WTC11 (cell line): ENCODE measurements at regions not wholly inside any gene's neighbourhood (a gene's known extent, or its start where the extent isn't known, plus 50 kb on each side); places are given as distances from the start of the nearest gene placed in this dataset.

Experiments used
- ATAC-seq: fragments of 200-7000 bp; cut with Tn5 transposase; 2 replicates; pipeline ENCODE4 v1.10.0; 2021; ENCODE audit warnings: mild to moderate bottlenecking, moderate library complexity
- CTCF ChIA-PET: fragments of 300-600 bp; sonication (Branson Sonifier 250); formaldehyde crosslinking; loops from one replicate; lab custom pipeline; 2021; ENCODE audit warnings: antibody characterized with exemption; lab: Charles Lee
- POLR2A ChIA-PET: fragments of 350-600 bp; sonication (Branson Sonifier 250); formaldehyde crosslinking; loops from one replicate; lab custom pipeline; 2021; ENCODE audit warnings: antibody characterized with exemption; lab: Charles Lee
- DNase-seq: peaks from one replicate; pipeline ENCODE4 v3.0.0; 2021; ENCODE audit warnings: low spot score
- H3K27ac Mint-ChIP-seq: 2 replicates; pipeline ENCODE4 v1.8.0; 2021; ENCODE audit warnings: mixed read lengths
- H3K27me3 Mint-ChIP-seq: 2 replicates; pipeline ENCODE4 v1.8.0; 2021; ENCODE audit warnings: low read depth, mild to moderate bottlenecking, moderate library complexity, mixed read lengths
- H3K36me3 Mint-ChIP-seq: 2 replicates; pipeline ENCODE4 v1.8.0; 2021; ENCODE audit warnings: mixed read lengths
- H3K4me1 Mint-ChIP-seq: 2 replicates; pipeline ENCODE4 v1.8.0; 2022; ENCODE audit warnings: mixed read lengths
- H3K4me3 Mint-ChIP-seq: 2 replicates; pipeline ENCODE4 v1.8.0; 2021; ENCODE audit warnings: mild to moderate bottlenecking, moderate library complexity, mixed read lengths
- H3K9me3 Mint-ChIP-seq: 2 replicates; pipeline ENCODE4 v1.8.0; 2021; ENCODE audit warnings: mixed read lengths
- CREB1 ChIP-seq: sonication (generic); formaldehyde crosslinking; IDR thresholded peaks from 2 replicates; pipeline ENCODE4 v1.8.0; 2023; ENCODE audit warnings: mild to moderate bottlenecking, missing genetic modification reagents
- E2F4 ChIP-seq: sonication (generic); formaldehyde crosslinking; IDR thresholded peaks from 2 replicates; pipeline ENCODE4 v1.8.1; 2022; ENCODE audit warnings: low read depth, mild to moderate bottlenecking, moderate library complexity, missing genetic modification reagents, borderline replicate concordance
- FOXJ3 ChIP-seq: sonication (generic); formaldehyde crosslinking; IDR thresholded peaks from 2 replicates; pipeline ENCODE4 v1.9.0; 2021; ENCODE audit warnings: missing genetic modification reagents, mild to moderate bottlenecking, borderline replicate concordance
- FOXP4 ChIP-seq: sonication (generic); formaldehyde crosslinking; IDR thresholded peaks from 2 replicates; pipeline ENCODE4 v1.8.0; 2022; ENCODE audit warnings: mild to moderate bottlenecking, missing genetic modification reagents
- GRHL2 ChIP-seq: fragments of 250-450 bp; sonication (Bioruptor Pico); IDR thresholded peaks from 2 replicates; pipeline ENCODE4 v1.8.0; 2022; ENCODE audit warnings: mild to moderate bottlenecking, moderate library complexity; ENCODE audit not compliant: insufficient replicate concordance, severe bottlenecking
- HMGXB4 ChIP-seq: sonication (generic); formaldehyde crosslinking; IDR thresholded peaks from 2 replicates; pipeline ENCODE4 v1.8.1; 2023; ENCODE audit warnings: mild to moderate bottlenecking, moderate library complexity, missing genetic modification reagents
- JAZF1 ChIP-seq: fragments of 250-450 bp; sonication (Bioruptor Pico); IDR thresholded peaks from 2 replicates; pipeline ENCODE4 v1.9.0; 2021; ENCODE audit warnings: moderate library complexity, mild to moderate bottlenecking, inconsistent platforms
- KAT7 ChIP-seq: sonication (generic); formaldehyde crosslinking; IDR thresholded peaks from 2 replicates; pipeline ENCODE4 v1.8.1; 2023; ENCODE audit warnings: missing genetic modification reagents, mild to moderate bottlenecking, borderline replicate concordance
- MYBL2 ChIP-seq: sonication (generic); formaldehyde crosslinking; IDR thresholded peaks from 2 replicates; pipeline ENCODE4 v1.8.1; 2023; ENCODE audit warnings: mild to moderate bottlenecking, moderate library complexity, missing genetic modification reagents
- PRDM15 ChIP-seq: sonication (generic); formaldehyde crosslinking; IDR thresholded peaks from 2 replicates; pipeline ENCODE4 v1.8.0; 2022; ENCODE audit warnings: missing genetic modification reagents
- PREB ChIP-seq: sonication (generic); formaldehyde crosslinking; IDR thresholded peaks from 2 replicates; pipeline ENCODE4 v1.8.1; 2022; ENCODE audit warnings: mild to moderate bottlenecking, missing genetic modification reagents, moderate library complexity, borderline replicate concordance
- STAT6 ChIP-seq: sonication (generic); formaldehyde crosslinking; conservative IDR thresholded peaks from 2 replicates; pipeline ENCODE4 v1.8.1; 2023; ENCODE audit warnings: mild to moderate bottlenecking, low read depth, missing genetic modification reagents, moderate library complexity
- TP53 ChIP-seq: sonication (generic); formaldehyde crosslinking; IDR thresholded peaks from 2 replicates; pipeline ENCODE4 v1.8.1; 2023; ENCODE audit warnings: mild to moderate bottlenecking, missing genetic modification reagents
- USF2 ChIP-seq: sonication (generic); formaldehyde crosslinking; IDR thresholded peaks from 2 replicates; pipeline ENCODE4 v1.8.1; 2023; ENCODE audit warnings: mild to moderate bottlenecking, missing genetic modification reagents, moderate library complexity
- ZNF232 ChIP-seq: sonication (generic); formaldehyde crosslinking; IDR thresholded peaks from 2 replicates; pipeline ENCODE4 v1.8.0; 2022; ENCODE audit warnings: mild to moderate bottlenecking, missing genetic modification reagents
- ZNF416 ChIP-seq: fragments of 250-450 bp; sonication (Bioruptor Pico); IDR thresholded peaks from 2 replicates; pipeline ENCODE4 v1.9.0; 2021; ENCODE audit warnings: mild to moderate bottlenecking, inconsistent platforms

- H3K4me1 Mint-ChIP-seq = no peaks in the 10 kb centered on the region
- H3K4me3 Mint-ChIP-seq = no peak overlapping the region
Observed at GRCh38 chr16:74166456-74166855, 130.2 kb upstream of the PSMD7 start.

More at GRCh38 chr16:74166456-74166855, 130.2 kb upstream of the PSMD7 start:
- DNase-seq = no peak
- TF ChIP-seq CREB1 (CRISPR knock-in tag) (no peak), ZNF416 (CRISPR knock-in tag) (no peak), ZNF232 (CRISPR knock-in tag) (no peak), USF2 (CRISPR knock-in tag) (no peak), FOXP4 (no peak), E2F4 (CRISPR knock-in tag) (no peak), GRHL2 (no peak), PRDM15 (no peak), PREB (CRISPR knock-in tag) (no peak), MYBL2 (no peak), TP53 (CRISPR knock-in tag) (no peak), HMGXB4 (no peak), STAT6 (CRISPR knock-in tag) (no peak), JAZF1 (CRISPR knock-in tag) (no peak), KAT7 (no peak), FOXJ3 (no peak)
- Mint-ChIP-seq H3K9me3 (peaks cover 25% of the 10 kb centered on the region), H3K36me3 (no peaks in the 10 kb centered on the region), H3K27ac (no peak overlapping the region), H3K27me3 (no peaks in the 10 kb centered on the region)
- CTCF ChIA-PET = interaction anchor here (1.6 kb wide), 1 partner anchor 209 kb away, joined by 3 read pairs; no protein-coding TSS in a partner anchor
- POLR2A ChIA-PET = no interaction called here
- ATAC-seq = no peak
